SH-SY5Y (cell line): ENCODE measurements at regions not wholly inside any gene's neighbourhood (a gene's known extent, or its start where the extent isn't known, plus 50 kb on each side); places are given as distances from the start of the nearest gene placed in this dataset.

ENCODE experiments used
- GATA2 ChIP-seq: IDR thresholded peaks from 2 replicates; pipeline ENCODE4 v1.6.1; 2011; ENCODE audit warnings: mild to moderate bottlenecking, low read depth, low read length
- GATA3 ChIP-seq: IDR thresholded peaks from 2 replicates; pipeline ENCODE4 v1.6.1; 2011; ENCODE audit warnings: low read depth, mild to moderate bottlenecking, low read length, moderate library complexity

GRCh38 chr16:26363581-26363980, 671.8 kb downstream of the HS3ST4 start:
- TF ChIP-seq GATA2 (no peak), GATA3 (no peak)
